Retinal pigment epithelial cell (primary cell): ENCODE measurements at regions not wholly inside any gene's neighbourhood (a gene's known extent, or its start where the extent isn't known, plus 50 kb on each side); places are given as distances from the start of the nearest gene placed in this dataset.
"Not testable (repeated sequence)": the region's sequence is repeated elsewhere in the genome, so short reads cannot be mapped to it uniquely, and the experiment has no call there.

Source experiments
- DNase-seq: peaks from one replicate; pipeline ENCODE4 v3.0.0-alpha.2; 2010; ENCODE audit warnings: low read depth
- H3K4me3 ChIP-seq: 2 replicates; pipeline ENCODE4 v1.5.1; 2011; ENCODE audit warnings: mild to moderate bottlenecking, low read length, control low read depth, moderate library complexity
- TF ChIP-seq, protein P1 (sequence below): conservative IDR thresholded peaks from 2 replicates; pipeline ENCODE4 v1.5.1; 2011; ENCODE audit warnings: low read depth, low read length, control low read depth, inconsistent platforms

DNA sequence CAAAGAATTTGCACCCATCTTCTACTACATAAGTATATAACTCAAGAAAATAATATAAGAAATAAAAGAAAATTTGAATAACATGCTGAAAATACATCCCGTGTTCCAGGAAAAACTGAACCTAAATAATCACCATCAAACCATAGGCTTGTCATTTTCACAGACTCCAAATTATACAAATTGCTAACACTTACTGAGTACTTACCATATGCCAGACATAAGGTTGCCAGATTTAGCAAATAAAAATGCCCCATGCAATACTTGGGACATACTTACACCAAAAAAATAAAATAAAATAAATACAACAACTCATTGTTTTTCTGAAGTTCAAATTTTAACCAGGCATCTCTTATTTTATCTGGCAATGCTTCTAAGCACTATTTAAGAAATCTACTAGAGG is 760.4 kb upstream of the SEMA6D start:
- TF ChIP-seq, protein P1, sequence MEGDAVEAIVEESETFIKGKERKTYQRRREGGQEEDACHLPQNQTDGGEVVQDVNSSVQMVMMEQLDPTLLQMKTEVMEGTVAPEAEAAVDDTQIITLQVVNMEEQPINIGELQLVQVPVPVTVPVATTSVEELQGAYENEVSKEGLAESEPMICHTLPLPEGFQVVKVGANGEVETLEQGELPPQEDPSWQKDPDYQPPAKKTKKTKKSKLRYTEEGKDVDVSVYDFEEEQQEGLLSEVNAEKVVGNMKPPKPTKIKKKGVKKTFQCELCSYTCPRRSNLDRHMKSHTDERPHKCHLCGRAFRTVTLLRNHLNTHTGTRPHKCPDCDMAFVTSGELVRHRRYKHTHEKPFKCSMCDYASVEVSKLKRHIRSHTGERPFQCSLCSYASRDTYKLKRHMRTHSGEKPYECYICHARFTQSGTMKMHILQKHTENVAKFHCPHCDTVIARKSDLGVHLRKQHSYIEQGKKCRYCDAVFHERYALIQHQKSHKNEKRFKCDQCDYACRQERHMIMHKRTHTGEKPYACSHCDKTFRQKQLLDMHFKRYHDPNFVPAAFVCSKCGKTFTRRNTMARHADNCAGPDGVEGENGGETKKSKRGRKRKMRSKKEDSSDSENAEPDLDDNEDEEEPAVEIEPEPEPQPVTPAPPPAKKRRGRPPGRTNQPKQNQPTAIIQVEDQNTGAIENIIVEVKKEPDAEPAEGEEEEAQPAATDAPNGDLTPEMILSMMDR: no peak
- no peak for DNase-seq
- H3K4me3 ChIP-seq: no peak overlapping the region

DNA sequence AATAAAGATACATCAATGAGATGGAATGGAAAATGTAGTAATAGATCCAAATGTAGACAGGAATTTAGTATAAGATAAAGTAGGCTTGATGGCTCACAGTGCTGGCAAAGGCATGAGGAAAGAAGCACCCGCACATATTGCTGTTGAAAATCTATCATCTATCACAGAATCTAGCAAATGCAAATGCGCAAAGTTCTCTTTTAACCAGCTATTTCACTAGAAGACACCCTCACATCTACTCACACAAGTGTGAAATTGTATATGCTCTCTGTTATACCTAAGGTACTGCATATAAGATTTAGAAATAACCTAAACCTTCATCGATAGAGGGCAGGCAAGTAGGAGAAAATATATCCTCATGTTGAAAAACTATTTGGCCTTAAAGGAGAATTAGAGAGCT is 756.7 kb upstream of the SEMA6D start:
- no peak for DNase-seq
- TF ChIP-seq, protein P1: no peak
- H3K4me3 ChIP-seq: no peak overlapping the region

DNA sequence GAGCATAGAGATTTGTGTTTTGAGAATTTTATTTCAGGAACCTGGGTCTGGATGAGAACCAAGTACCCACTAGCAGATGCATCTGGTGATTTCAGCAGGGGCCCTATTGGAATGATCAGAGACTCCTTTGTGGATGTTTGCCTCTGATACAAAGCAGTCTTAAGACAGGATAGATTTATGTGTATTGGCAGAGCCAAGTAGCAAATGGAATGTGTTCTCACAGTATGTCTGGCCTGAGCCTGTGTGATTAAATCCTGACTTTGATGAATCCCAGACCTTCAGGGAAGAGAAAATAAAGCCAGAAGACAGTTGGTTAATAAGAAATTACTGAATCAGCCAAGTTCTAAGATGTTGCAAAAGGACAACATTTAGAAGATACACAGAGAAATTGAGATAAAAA is 755.5 kb upstream of the SEMA6D start:
- H3K4me3 ChIP-seq: no peak overlapping the region
- no peak for DNase-seq
- TF ChIP-seq, protein P1: no peak

DNA sequence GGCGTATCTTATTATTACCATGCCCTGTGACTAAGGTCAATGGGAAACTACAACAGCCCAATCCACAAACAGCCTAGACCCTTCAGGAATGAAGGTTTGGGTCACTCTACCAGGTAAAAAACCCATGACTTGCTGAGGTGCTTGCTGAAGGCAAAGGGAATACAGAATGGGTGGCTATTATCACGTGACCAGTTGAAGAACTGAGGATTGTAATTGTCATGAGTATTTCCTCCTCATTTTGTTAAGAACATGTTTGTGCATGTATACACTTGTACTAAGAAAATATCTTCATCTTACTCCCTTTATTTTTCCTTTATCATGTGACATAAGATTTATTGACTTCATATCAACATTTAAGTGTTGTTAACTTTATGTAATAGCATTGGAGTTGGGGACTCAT is 729.2 kb upstream of the SEMA6D start:
- DNase-seq, H3K4me3 ChIP-seq: not testable (repeated sequence)

DNA sequence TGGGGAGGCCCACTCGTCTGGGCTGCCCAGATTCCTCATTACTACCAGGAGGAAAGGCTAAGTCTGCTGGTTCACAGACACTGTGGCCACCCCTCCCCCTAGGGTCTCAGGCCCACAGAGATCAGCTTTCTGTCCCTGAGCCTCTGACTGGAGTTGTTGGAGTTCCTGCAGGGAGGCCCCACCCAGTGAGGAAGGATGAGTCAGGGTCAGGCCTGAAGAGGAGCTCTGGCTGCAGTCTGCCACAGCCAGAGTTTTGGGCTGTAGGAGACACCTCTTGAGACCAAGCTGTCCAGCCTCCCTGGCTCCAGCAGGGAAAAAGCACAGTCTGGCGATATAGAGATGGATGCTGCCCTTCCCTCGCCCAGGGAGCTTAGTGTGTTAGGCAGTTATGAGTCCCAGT is 720.9 kb upstream of the SEMA6D start:
- TF ChIP-seq, protein P1: no peak
- H3K4me3 ChIP-seq: no peak overlapping the region
- no peak for DNase-seq

DNA sequence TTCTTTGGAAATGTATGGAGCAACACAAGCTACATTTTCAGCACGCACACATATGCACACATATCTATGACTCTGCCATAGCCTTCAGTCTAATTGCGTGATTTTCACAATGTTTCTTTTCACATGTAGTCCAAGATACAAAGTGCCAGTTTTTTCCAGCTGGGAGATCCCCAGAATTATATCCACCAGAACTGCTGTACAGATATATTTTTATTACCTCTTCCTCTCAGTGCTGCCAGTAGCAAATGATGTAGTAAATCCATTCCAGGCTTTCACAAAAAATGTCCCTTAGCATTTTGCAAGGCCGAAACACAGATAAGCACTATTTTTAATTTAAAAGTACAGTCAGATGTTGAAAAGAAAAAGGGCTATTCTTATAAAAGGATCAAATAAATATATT is 719.8 kb upstream of the SEMA6D start:
- no peak for DNase-seq
- TF ChIP-seq, protein P1: no peak
- H3K4me3 ChIP-seq: no peak overlapping the region

DNA sequence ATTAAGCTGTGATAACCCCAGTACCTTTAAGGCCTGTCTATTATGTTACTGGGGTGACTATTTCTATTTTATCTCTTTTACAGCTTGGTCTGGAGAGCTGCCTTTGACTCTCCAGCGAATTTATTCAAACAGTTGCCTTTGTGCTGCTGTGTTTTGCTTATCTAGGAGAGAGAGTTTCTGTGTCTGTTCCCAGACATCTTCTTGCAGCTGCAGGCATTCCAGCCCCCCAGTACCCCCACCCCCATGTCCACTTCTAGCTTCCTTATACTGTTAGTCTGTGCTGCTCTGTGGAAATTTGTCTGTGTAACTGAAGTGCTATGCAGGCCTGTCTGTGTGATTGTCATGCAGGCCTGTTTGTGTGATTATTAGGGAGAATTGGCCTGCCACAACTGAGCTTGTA is 713.7 kb upstream of the SEMA6D start:
- H3K4me3 ChIP-seq: no peak overlapping the region
- TF ChIP-seq, protein P1: no peak
- DNase-seq: no peak

DNA sequence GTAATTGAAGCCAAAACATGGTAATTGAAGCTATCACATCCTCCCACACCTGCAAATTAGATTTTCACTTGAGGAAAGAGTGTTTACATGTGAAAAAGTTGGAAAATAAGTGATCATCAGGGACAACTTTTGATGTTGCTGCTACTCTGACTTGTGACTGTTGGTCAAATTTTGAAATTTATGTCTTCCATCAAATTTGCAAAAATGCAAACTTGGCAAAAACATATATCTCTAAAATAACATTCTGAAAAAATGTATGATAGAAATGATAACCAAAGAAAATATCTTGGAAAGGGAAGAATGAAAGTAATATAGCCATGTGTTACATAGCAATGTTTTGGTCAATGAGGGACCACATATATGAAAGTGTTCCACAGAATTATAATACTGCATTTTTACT is 703.9 kb upstream of the SEMA6D start:
- no peak for DNase-seq
- H3K4me3 ChIP-seq: no peak overlapping the region
- TF ChIP-seq, protein P1: no peak
